H1 (cell line): ENCODE measurements at regions not wholly inside any gene's neighbourhood (a gene's known extent, or its start where the extent isn't known, plus 50 kb on each side); places are given as distances from the start of the nearest gene placed in this dataset.

Experiments used
- CTCF ChIA-PET: fragments of 300-600 bp; sonication (Branson Sonifier 250); formaldehyde crosslinking; loops from one replicate; lab custom pipeline; 2021; ENCODE audit not compliant: partially characterized antibody; lab: Charles Lee
- POLR2A ChIA-PET: fragments of 300-600 bp; sonication (Branson Sonifier 250); formaldehyde crosslinking; loops from one replicate; lab custom pipeline; 2021; ENCODE audit warnings: inconsistent platforms; ENCODE audit not compliant: partially characterized antibody; lab: Charles Lee
- DNase-seq, 2 experiments: peaks; one replicate each; pipeline versions ENCODE4 v3.0.0 to v3.0.0-alpha.2; 2010 to 2022; ENCODE audit warnings: low spot score in 2 of 2, low read depth in 1 of 2, mixed read lengths in 1 of 2
- FAIRE-seq: peaks from 2 replicates; lab custom pipeline; 2011; peaks lifted over from hg19 to GRCh38; lab: Jason Lieb, UNC
- H2AFZ ChIP-seq: 2 replicates; pipeline ENCODE4 v1.8.1; 2012; ENCODE audit warnings: low read length, inconsistent platforms
- H2AK5ac ChIP-seq: 2 replicates; pipeline ENCODE4 v1.6.1; 2013; ENCODE audit warnings: low read depth, low read length
- H2BK120ac ChIP-seq: replicated peaks from 2 replicates; pipeline ENCODE3; 2013; ENCODE audit warnings: low read depth, low read length, inconsistent platforms
- H2BK12ac ChIP-seq: 2 replicates; pipeline ENCODE4 v1.6.1; 2013; ENCODE audit warnings: low read depth, low read length
- H2BK15ac ChIP-seq: 2 replicates; pipeline ENCODE4 v1.6.1; 2013; ENCODE audit warnings: low read length
- H2BK20ac ChIP-seq: 2 replicates; pipeline ENCODE4 v1.6.1; 2013; ENCODE audit warnings: low read length
- H2BK5ac ChIP-seq: 2 replicates; pipeline ENCODE4 v1.6.1; 2013; ENCODE audit warnings: low read depth, low read length
- H3K14ac ChIP-seq: 2 replicates; pipeline ENCODE4 v1.6.1; 2013; ENCODE audit warnings: inconsistent platforms; ENCODE audit not compliant: insufficient read length
- H3K18ac ChIP-seq: 2 replicates; pipeline ENCODE4 v1.6.1; 2013; ENCODE audit warnings: low read length; ENCODE audit errors: extremely low read depth
- H3K23ac ChIP-seq: 2 replicates; pipeline ENCODE4 v1.6.1; 2013; ENCODE audit warnings: inconsistent platforms; ENCODE audit not compliant: insufficient read length
- H3K23me2 ChIP-seq: 2 replicates; pipeline ENCODE4 v1.6.1; 2013; ENCODE audit warnings: low read depth, low read length
- H3K27ac ChIP-seq: 2 replicates; pipeline ENCODE4 v1.6.1; 2011; ENCODE audit warnings: low read depth, low read length, inconsistent platforms
- H3K27me3 ChIP-seq, 4 experiments: replicated peaks in 1 of 4; 1 replicate in 1 of 4; 2 replicates in 3 of 4; pipeline versions ENCODE4 v1.6.1 to v1.8.1; 2011 to 2013; ENCODE audit warnings: low read length in 3 of 4, mild to moderate bottlenecking in 3 of 4, inconsistent platforms in 2 of 4, mixed read lengths in 2 of 4, moderate library complexity in 1 of 4; ENCODE audit not compliant: control insufficient read depth in 3 of 4, insufficient read depth in 3 of 4; ENCODE audit errors: extremely low read depth in 1 of 4
- H3K36me3 ChIP-seq, 4 experiments: 2 replicates each; pipeline versions ENCODE4 v1.6.1 to v1.8.1; 2011 to 2013; ENCODE audit warnings: mild to moderate bottlenecking in 4 of 4, low read length in 3 of 4, moderate library complexity in 2 of 4, control low read depth in 1 of 4, inconsistent platforms in 1 of 4; ENCODE audit not compliant: insufficient read depth in 4 of 4, control insufficient read depth in 2 of 4
- H3K4ac ChIP-seq: replicated peaks from 2 replicates; pipeline ENCODE3; 2013; ENCODE audit warnings: low read length, low read depth, mixed read lengths, inconsistent platforms; ENCODE audit not compliant: insufficient read length
- H3K4me1 ChIP-seq, 4 experiments: replicated peaks in 1 of 4; 1 replicate in 1 of 4; 2 replicates in 3 of 4; pipeline versions ENCODE4 v1.6.1 to v1.8.1; 2011 to 2013; ENCODE audit warnings: low read length in 3 of 4, inconsistent platforms in 2 of 4, mixed read lengths in 1 of 4; ENCODE audit not compliant: insufficient read depth in 4 of 4, control insufficient read depth in 3 of 4
- H3K4me2 ChIP-seq, 2 experiments: 2 replicates each; pipeline versions ENCODE4 v1.6.1 to v1.8.1; 2011 to 2013; ENCODE audit warnings: low read depth in 2 of 2, low read length in 2 of 2, control low read depth in 1 of 2, inconsistent platforms in 1 of 2, mild to moderate bottlenecking in 1 of 2; ENCODE audit not compliant: insufficient read depth in 1 of 2
- H3K4me3 ChIP-seq, 4 experiments: fragments of 200-600, 300-600 bp in 1 of 4; sonication (generic), shearing (Covaris generic), sonication (Bioruptor Twin) in 1 of 4; 2 replicates each; pipeline versions ENCODE4 v1.5.1 to v1.8.1; 2011 to 2016; ENCODE audit warnings: low read length in 4 of 4, low read depth in 3 of 4, control low read depth in 2 of 4, inconsistent platforms in 2 of 4, mild to moderate bottlenecking in 2 of 4, mixed read lengths in 1 of 4, moderate library complexity in 1 of 4; ENCODE audit not compliant: insufficient read depth in 2 of 4; ENCODE audit errors: extremely low read depth in 1 of 4
- H3K56ac ChIP-seq: replicated peaks from 2 replicates; pipeline ENCODE3; 2013; ENCODE audit warnings: low read depth, mild to moderate bottlenecking, mixed read lengths, low read length, inconsistent platforms; ENCODE audit not compliant: insufficient read length
- H3K79me1 ChIP-seq: 2 replicates; pipeline ENCODE4 v1.6.1; 2013; ENCODE audit warnings: low read depth, low read length, control low read depth
- H3K79me2 ChIP-seq, 2 experiments: 2 replicates each; pipeline versions ENCODE4 v1.6.1 to v1.8.1; 2012 to 2013; ENCODE audit warnings: low read length in 2 of 2, mild to moderate bottlenecking in 2 of 2, inconsistent platforms in 1 of 2; ENCODE audit not compliant: insufficient read depth in 2 of 2, control insufficient read depth in 1 of 2
- H3K9ac ChIP-seq, 4 experiments: replicated peaks in 1 of 4; 1 replicate in 1 of 4; 2 replicates in 3 of 4; pipeline versions ENCODE4 v1.6.1 to v1.8.1; 2011 to 2013; ENCODE audit warnings: low read depth in 3 of 4, low read length in 3 of 4, control low read depth in 2 of 4, mild to moderate bottlenecking in 2 of 4, moderate library complexity in 2 of 4, inconsistent platforms in 1 of 4; ENCODE audit errors: extremely low read depth in 1 of 4
- H3K9me3 ChIP-seq, 2 experiments: 2 replicates each; pipeline versions ENCODE4 v1.6.1 to v1.8.1; 2012 to 2013; ENCODE audit warnings: mild to moderate bottlenecking in 2 of 2, moderate library complexity in 2 of 2, control low read depth in 1 of 2, inconsistent platforms in 1 of 2, low read depth in 1 of 2, low read length in 1 of 2, mixed read lengths in 1 of 2; ENCODE audit not compliant: insufficient read depth in 2 of 2
- H4K20me1 ChIP-seq, 2 experiments: replicated peaks in 1 of 2; 2 replicates each; pipeline versions ENCODE3 to v1.8.1; 2011 to 2013; ENCODE audit warnings: inconsistent platforms in 2 of 2, low read length in 2 of 2, mild to moderate bottlenecking in 1 of 2; ENCODE audit not compliant: insufficient read depth in 2 of 2, control insufficient read depth in 1 of 2
- H4K5ac ChIP-seq: 2 replicates; pipeline ENCODE4 v1.6.1; 2013; ENCODE audit warnings: low read length, low read depth, mixed read lengths, inconsistent platforms; ENCODE audit not compliant: insufficient read length
- H4K8ac ChIP-seq: 2 replicates; pipeline ENCODE4 v1.8.0; 2013; ENCODE audit warnings: mild to moderate bottlenecking, moderate library complexity, low read length, inconsistent platforms; ENCODE audit not compliant: insufficient read depth; ENCODE audit errors: extremely low read depth
- H4K91ac ChIP-seq: replicated peaks from 2 replicates; pipeline ENCODE3; 2013; ENCODE audit warnings: low read length, mixed read lengths, inconsistent platforms; ENCODE audit not compliant: insufficient read length
- CBX5 ChIP-seq: fragments of 300-800, 300-1000 bp; sonication (generic); IDR thresholded peaks from 2 replicates; pipeline ENCODE4 v1.7.1; 2016; ENCODE audit warnings: antibody characterized with exemption, low read length, low read depth
- CEBPB ChIP-seq: IDR thresholded peaks from 2 replicates; pipeline ENCODE4 v1.6.1; 2012; ENCODE audit warnings: low read depth, low read length
- CHD1 ChIP-seq: IDR thresholded peaks from 2 replicates; pipeline ENCODE4 v1.6.1; 2012; ENCODE audit warnings: low read depth, low read length, improper control_type of control experiment
- CREB1 ChIP-seq: IDR thresholded peaks from 2 replicates; pipeline ENCODE4 v1.6.1; 2012; ENCODE audit warnings: inconsistent platforms
- EGR1 ChIP-seq: IDR thresholded peaks from 2 replicates; pipeline ENCODE4 v1.6.1; 2011; ENCODE audit warnings: low read depth, low read length, borderline replicate concordance
- GTF2F1 ChIP-seq: IDR thresholded peaks from 2 replicates; pipeline ENCODE4 v1.6.1; 2012; ENCODE audit warnings: low read depth, low read length, improper control_type of control experiment, borderline replicate concordance
- HDAC2 ChIP-seq, 2 experiments: fragments of 300-600 bp in 1 of 2; sonication (generic) in 1 of 2; IDR thresholded peaks; 2 replicates each; pipeline ENCODE4 v1.6.1; 2011 to 2012; ENCODE audit warnings: low read depth in 2 of 2, low read length in 2 of 2, mild to moderate bottlenecking in 2 of 2, moderate library complexity in 2 of 2, borderline replicate concordance in 1 of 2, inconsistent platforms in 1 of 2
- HDAC6 ChIP-seq: IDR thresholded peaks from one replicate; pipeline ENCODE4 v1.7.1; 2012; ENCODE audit warnings: low read depth, mild to moderate bottlenecking, inconsistent platforms, low read length, moderate library complexity
- JUND ChIP-seq: IDR thresholded peaks from 2 replicates; pipeline ENCODE4 v1.6.1; 2011; ENCODE audit warnings: mild to moderate bottlenecking, improper control_type of control experiment, low read length
- POU5F1 ChIP-seq: IDR thresholded peaks from 2 replicates; pipeline ENCODE4 v1.6.1; 2011; ENCODE audit warnings: low read depth, mild to moderate bottlenecking, low read length, moderate library complexity
- RAD21 ChIP-seq, 2 experiments: IDR thresholded peaks in 1 of 2; conservative IDR thresholded peaks in 1 of 2; 2 replicates each; pipeline ENCODE4 v1.6.1; 2011; ENCODE audit warnings: low read depth in 2 of 2, low read length in 2 of 2, improper control_type of control experiment in 1 of 2, inconsistent platforms in 1 of 2, mild to moderate bottlenecking in 1 of 2, moderate library complexity in 1 of 2
- SAP30 ChIP-seq: fragments of 300-600 bp; sonication (generic); IDR thresholded peaks from 2 replicates; pipeline ENCODE4 v1.7.1; 2012; ENCODE audit warnings: low read length, moderate library complexity, mild to moderate bottlenecking, inconsistent platforms; ENCODE audit not compliant: insufficient read depth, insufficient replicate concordance
- SP1 ChIP-seq: IDR thresholded peaks from 2 replicates; pipeline ENCODE4 v1.6.1; 2011; ENCODE audit warnings: low read depth, low read length
- TAF7 ChIP-seq: optimal IDR thresholded peaks from 2 replicates; pipeline ENCODE3; 2011; ENCODE audit warnings: low read depth, mild to moderate bottlenecking, inconsistent platforms, low read length, moderate library complexity, borderline replicate concordance
- WGBS, 2 experiments: shearing (Covaris generic) in 1 of 2; methylation state at CpG; one replicate each; pipeline versions ENCODE4 v1.1.6 to v1.1.7; 2013 to 2015; ENCODE audit warnings: low lambda C conversion rate in 2 of 2, mixed read lengths in 2 of 2, inconsistent platforms in 1 of 2, low coverage in 1 of 2, missing lambda C conversion rate in 1 of 2; ENCODE audit not compliant: insufficient replicate concordance in 2 of 2, insufficient coverage in 1 of 2, insufficient read length in 1 of 2; ENCODE audit errors: extremely low coverage in 1 of 2, missing lambda C conversion rate in 1 of 2; 5-methylcytosine and 5-hydroxymethylcytosine counted together

- FAIRE-seq (no peak), DNase-seq (no peak)
- Histone ChIP-seq H3K14ac (no peak overlapping the region), H2AFZ (no peak overlapping the region), H3K4me3 (no peak overlapping the region), H3K23ac (no peak overlapping the region), H2BK15ac (no peak overlapping the region), H3K9ac (no peak overlapping the region), H3K27ac (no peak overlapping the region), H4K20me1 (no peaks in the 10 kb centered on the region), H3K4ac (no peak overlapping the region), H3K27me3 (no peaks in the 10 kb centered on the region), H4K91ac (no peak overlapping the region), H3K18ac (no peak overlapping the region), H3K23me2 (no peaks in the 10 kb centered on the region), H2AK5ac (no peak overlapping the region), H2BK5ac (no peak overlapping the region), H3K56ac (no peak overlapping the region), H3K79me2 (no peaks in the 10 kb centered on the region), H3K9me3 (peaks cover 62 to 77% of the 10 kb centered on the region in 2 experiments), H2BK20ac (no peak overlapping the region), H3K4me1 (no peaks in the 10 kb centered on the region), H4K8ac (no peak overlapping the region), H2BK12ac (no peak overlapping the region), H3K36me3 (no peaks in the 10 kb centered on the region), H3K79me1 (no peaks in the 10 kb centered on the region), H4K5ac (no peak overlapping the region), H3K4me2 (no peak overlapping the region), H2BK120ac (no peak overlapping the region)
- CTCF ChIA-PET = no interaction called here
- POLR2A ChIA-PET = no interaction called here
- WGBS, 2 experiments = 77% methylated on average over 5 of the region's 5 CpGs; no CpG with 5 or more reads in 1 of the 2 experiments
- TF ChIP-seq CHD1 = no peak
- TF ChIP-seq TAF7 = no peak
- no peak for TF ChIP-seq SP1
- no peak for TF ChIP-seq JUND
- TF ChIP-seq SAP30 = no peak
- TF ChIP-seq RAD21 (IDR thresholded peaks at IDR 0.05 in 1 of 2, conservative IDR thresholded peaks at IDR 0.05 in 1 of 2; ENCODE audit: low read depth in 2 of 2, low read length in 2 of 2) = no peak
- no peak for TF ChIP-seq CREB1
- no peak for TF ChIP-seq EGR1
- TF ChIP-seq CBX5 = no peak
- no peak for TF ChIP-seq POU5F1
- no peak for TF ChIP-seq HDAC6
- TF ChIP-seq GTF2F1 = no peak
- no peak for TF ChIP-seq CEBPB
- TF ChIP-seq HDAC2 (IDR thresholded peaks at IDR 0.05; ENCODE audit: borderline replicate concordance in 1 of 2, low read depth in 2 of 2, low read length in 2 of 2) = no peak
These were observed 82.8 kb upstream of the VIPR2 start for GRCh38 chr7:159227433-159227832.
